DOHH2 (cell line): ENCODE measurements at regions not wholly inside any gene's neighbourhood (a gene's known extent, or its start where the extent isn't known, plus 50 kb on each side); places are given as distances from the start of the nearest gene placed in this dataset.

Experiments used
- H3F3A ChIP-seq: fragments of 200-600 bp; sonication (generic), shearing (Covaris generic); 2 replicates; pipeline ENCODE4 v1.6.0; 2016; ENCODE audit warnings: antibody characterized with exemption, mild to moderate bottlenecking; ENCODE audit not compliant: control insufficient read depth, insufficient read depth
- H3K27ac ChIP-seq: fragments of 200-600 bp; sonication (generic); 2 replicates; pipeline ENCODE4 v1.5.1; 2014; ENCODE audit warnings: low read depth, mild to moderate bottlenecking, low read length, moderate library complexity
- H3K27me3 ChIP-seq: fragments of 200-600 bp; sonication (generic); 2 replicates; pipeline ENCODE4 v1.6.1; 2014; ENCODE audit warnings: mild to moderate bottlenecking, low read length, mixed read lengths; ENCODE audit not compliant: control insufficient read depth
- H3K36me3 ChIP-seq: fragments of 200-600 bp; sonication (generic); 2 replicates; pipeline ENCODE4 v1.6.1; 2014; ENCODE audit warnings: mild to moderate bottlenecking, low read length, moderate library complexity, mixed read lengths; ENCODE audit not compliant: control insufficient read depth
- H3K4me1 ChIP-seq: fragments of 200-600 bp; sonication (generic); 2 replicates; pipeline ENCODE4 v1.6.1; 2014; ENCODE audit warnings: mild to moderate bottlenecking, low read length, mixed read lengths; ENCODE audit not compliant: control insufficient read depth
- H3K4me2 ChIP-seq: fragments of 200-600 bp; sonication (generic); 2 replicates; pipeline ENCODE4 v1.6.0; 2014; ENCODE audit warnings: mild to moderate bottlenecking, low read length, moderate library complexity
- H3K4me3 ChIP-seq: fragments of 200-600 bp; sonication (generic); 2 replicates; pipeline ENCODE4 v1.5.1; 2014; ENCODE audit warnings: mild to moderate bottlenecking, low read length, mixed read lengths
- H3K79me2 ChIP-seq: fragments of 200-600 bp; sonication (generic); 2 replicates; pipeline ENCODE4 v1.6.1; 2014; ENCODE audit warnings: mild to moderate bottlenecking, low read length, mixed read lengths; ENCODE audit not compliant: control insufficient read depth
- H3K9me2 ChIP-seq: fragments of 200-600 bp; sonication (generic); replicated peaks from 2 replicates; pipeline ENCODE4 v1.6.1; 2014; ENCODE audit warnings: mild to moderate bottlenecking, low read length, mixed read lengths; ENCODE audit not compliant: control insufficient read depth
- H3K9me3 ChIP-seq: fragments of 200-600 bp; sonication (generic); 2 replicates; pipeline ENCODE4 v1.6.1; 2014; ENCODE audit warnings: antibody characterized with exemption, low read length, mixed read lengths; ENCODE audit not compliant: control insufficient read depth, insufficient read depth
- H4K20me1 ChIP-seq: fragments of 200-600 bp; sonication (generic); 2 replicates; pipeline ENCODE4 v1.6.0; 2014; ENCODE audit warnings: low read depth, mild to moderate bottlenecking, antibody characterized with exemption, low read length, moderate library complexity; ENCODE audit not compliant: control insufficient read depth, insufficient read depth
- EZH2phosphoT487 ChIP-seq: fragments of 200-600 bp; sonication (generic); IDR thresholded peaks from 2 replicates; pipeline ENCODE4 v1.6.1; 2017; ENCODE audit warnings: borderline replicate concordance, mild to moderate bottlenecking, antibody characterized with exemption, low read length, moderate library complexity, mixed read lengths
- TF ChIP-seq, protein P1 (sequence below): fragments of 200-600 bp; sonication (generic); IDR thresholded peaks from one replicate; pipeline ENCODE4 v1.5.1; 2014; ENCODE audit warnings: antibody characterized with exemption, mild to moderate bottlenecking, low read depth, low read length; ENCODE audit not compliant: poor library complexity, severe bottlenecking

- Histone ChIP-seq H3K4me1 (no peaks in the 10 kb centered on the region), H3K27me3 (no peaks in the 10 kb centered on the region), H3F3A (no peaks in the 10 kb centered on the region), H3K36me3 (no peaks in the 10 kb centered on the region), H3K4me2 (no peak overlapping the region), H3K27ac (no peak overlapping the region), H3K79me2 (no peaks in the 10 kb centered on the region), H3K9me2 (no peaks in the 10 kb centered on the region), H3K9me3 (no peaks in the 10 kb centered on the region), H3K4me3 (no peak overlapping the region), H4K20me1 (no peaks in the 10 kb centered on the region)
- TF ChIP-seq, protein P1, sequence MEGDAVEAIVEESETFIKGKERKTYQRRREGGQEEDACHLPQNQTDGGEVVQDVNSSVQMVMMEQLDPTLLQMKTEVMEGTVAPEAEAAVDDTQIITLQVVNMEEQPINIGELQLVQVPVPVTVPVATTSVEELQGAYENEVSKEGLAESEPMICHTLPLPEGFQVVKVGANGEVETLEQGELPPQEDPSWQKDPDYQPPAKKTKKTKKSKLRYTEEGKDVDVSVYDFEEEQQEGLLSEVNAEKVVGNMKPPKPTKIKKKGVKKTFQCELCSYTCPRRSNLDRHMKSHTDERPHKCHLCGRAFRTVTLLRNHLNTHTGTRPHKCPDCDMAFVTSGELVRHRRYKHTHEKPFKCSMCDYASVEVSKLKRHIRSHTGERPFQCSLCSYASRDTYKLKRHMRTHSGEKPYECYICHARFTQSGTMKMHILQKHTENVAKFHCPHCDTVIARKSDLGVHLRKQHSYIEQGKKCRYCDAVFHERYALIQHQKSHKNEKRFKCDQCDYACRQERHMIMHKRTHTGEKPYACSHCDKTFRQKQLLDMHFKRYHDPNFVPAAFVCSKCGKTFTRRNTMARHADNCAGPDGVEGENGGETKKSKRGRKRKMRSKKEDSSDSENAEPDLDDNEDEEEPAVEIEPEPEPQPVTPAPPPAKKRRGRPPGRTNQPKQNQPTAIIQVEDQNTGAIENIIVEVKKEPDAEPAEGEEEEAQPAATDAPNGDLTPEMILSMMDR = no peak
- no peak for TF ChIP-seq EZH2phosphoT487
Measured at GRCh38 chr14:62453226-62453625, 592.0 kb downstream of the KCNH5 start.

- no peak for TF ChIP-seq EZH2phosphoT487
- TF ChIP-seq, protein P1 = no peak
- no peaks in the 10 kb centered on the region for H3K9me3 ChIP-seq
- H3K79me2 ChIP-seq = no peaks in the 10 kb centered on the region
- H3K4me1 ChIP-seq = no peaks in the 10 kb centered on the region
- H3K27me3 ChIP-seq = no peaks in the 10 kb centered on the region
- H3K4me2 ChIP-seq = no peak overlapping the region
- H3K36me3 ChIP-seq = no peaks in the 10 kb centered on the region
- no peak overlapping the region for H3K4me3 ChIP-seq
- H4K20me1 ChIP-seq = no peaks in the 10 kb centered on the region
- no peaks in the 10 kb centered on the region for H3K9me2 ChIP-seq
- no peaks in the 10 kb centered on the region for H3F3A ChIP-seq
- H3K27ac ChIP-seq = no peak overlapping the region
Measured at GRCh38 chr14:62455446-62455845, 589.8 kb downstream of the KCNH5 start.

DNA sequence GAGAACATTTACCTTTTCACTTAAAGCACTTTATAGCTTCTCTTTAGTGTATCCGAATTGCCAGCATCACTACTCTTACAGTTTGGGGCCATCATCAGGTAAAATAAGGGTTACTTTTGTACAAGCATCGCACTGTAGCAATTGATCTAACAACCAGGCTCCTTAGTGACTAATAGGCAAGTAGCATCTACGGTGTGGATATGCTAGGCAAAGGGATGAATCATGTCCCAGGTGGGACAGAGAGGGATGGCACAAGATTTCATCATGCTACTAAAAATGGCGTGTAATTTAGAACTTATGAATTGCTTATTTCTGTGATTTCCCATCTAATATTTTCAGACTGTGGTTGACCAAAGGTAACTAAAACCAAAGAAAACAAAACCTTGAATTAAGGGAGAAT, 582.3 kb downstream of the KCNH5 start:
- Histone ChIP-seq H3K9me2 (no peaks in the 10 kb centered on the region), H3K27ac (no peak overlapping the region), H3K4me1 (no peaks in the 10 kb centered on the region), H3K27me3 (no peaks in the 10 kb centered on the region), H3K4me3 (no peak overlapping the region), H3K79me2 (no peaks in the 10 kb centered on the region), H3K4me2 (no peak overlapping the region), H3K9me3 (no peaks in the 10 kb centered on the region), H4K20me1 (no peaks in the 10 kb centered on the region), H3K36me3 (no peaks in the 10 kb centered on the region), H3F3A (no peaks in the 10 kb centered on the region)
- no peak for TF ChIP-seq EZH2phosphoT487
- TF ChIP-seq, protein P1 = no peak

- no peaks in the 10 kb centered on the region for H3K27me3 ChIP-seq
- H3K36me3 ChIP-seq = no peaks in the 10 kb centered on the region
- TF ChIP-seq EZH2phosphoT487 = no peak
- TF ChIP-seq, protein P1 = no peak
- no peaks in the 10 kb centered on the region for H3K79me2 ChIP-seq
- no peaks in the 10 kb centered on the region for H3F3A ChIP-seq
- H3K9me3 ChIP-seq = no peaks in the 10 kb centered on the region
- H3K27ac ChIP-seq = no peak overlapping the region
- no peaks in the 10 kb centered on the region for H3K9me2 ChIP-seq
- H3K4me2 ChIP-seq = no peak overlapping the region
- H3K4me3 ChIP-seq = no peak overlapping the region
- H4K20me1 ChIP-seq = no peaks in the 10 kb centered on the region
- no peaks in the 10 kb centered on the region for H3K4me1 ChIP-seq
Measured at GRCh38 chr14:62468946-62469345, 576.3 kb downstream of the KCNH5 start.
